CD4-positive, alpha-beta T cell treated with Interleukin-10 for 1 hour (primary cell): ENCODE measurements at regions not wholly inside any gene's neighbourhood (a gene's known extent, or its start where the extent isn't known, plus 50 kb on each side); places are given as distances from the start of the nearest gene placed in this dataset.

Experiments used
- DNase-seq: peaks from one replicate; pipeline ENCODE4 v3.0.0-alpha.2; 2020

GRCh38 chr6:167568407-167569024 lies 243.6 kb downstream of the TTLL2 start:
- no peak for DNase-seq

DNA sequence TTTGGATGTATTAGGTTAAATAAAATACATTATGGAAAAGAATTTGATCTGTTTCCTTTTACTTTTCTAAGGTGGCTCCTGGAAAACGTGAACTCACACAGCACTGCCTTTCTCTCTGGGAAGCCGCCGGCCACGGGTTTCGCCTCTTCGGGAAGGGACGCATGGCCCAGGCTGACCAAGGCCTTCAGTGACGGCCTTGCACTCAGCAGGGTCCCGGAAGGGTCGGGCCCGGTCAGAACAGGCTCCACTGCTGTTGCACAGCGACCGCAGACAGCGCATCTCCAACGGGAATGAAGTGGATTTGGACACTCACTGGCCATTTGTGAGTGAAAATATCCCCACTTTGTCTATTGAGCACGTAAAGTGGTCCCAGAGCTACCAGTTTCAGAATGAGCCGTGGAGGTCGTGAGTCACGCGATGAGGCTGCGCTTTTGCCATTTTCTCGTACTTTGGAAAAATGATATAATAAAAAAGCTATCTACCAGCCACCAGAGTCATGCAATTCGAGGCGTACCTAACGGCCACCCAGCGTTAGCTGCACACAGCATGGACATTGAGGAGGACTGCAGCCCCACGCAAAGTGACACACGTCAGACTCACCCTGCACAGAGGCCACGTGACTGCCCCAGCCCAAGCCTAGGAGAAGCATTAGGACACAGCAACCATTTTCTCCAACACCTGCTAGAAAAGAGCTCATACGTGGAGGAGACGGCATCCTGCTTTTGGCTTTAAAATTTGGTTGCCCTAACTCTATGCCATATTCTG lies 244.3 kb downstream of the TTLL2 start:
- no peak for DNase-seq

DNA sequence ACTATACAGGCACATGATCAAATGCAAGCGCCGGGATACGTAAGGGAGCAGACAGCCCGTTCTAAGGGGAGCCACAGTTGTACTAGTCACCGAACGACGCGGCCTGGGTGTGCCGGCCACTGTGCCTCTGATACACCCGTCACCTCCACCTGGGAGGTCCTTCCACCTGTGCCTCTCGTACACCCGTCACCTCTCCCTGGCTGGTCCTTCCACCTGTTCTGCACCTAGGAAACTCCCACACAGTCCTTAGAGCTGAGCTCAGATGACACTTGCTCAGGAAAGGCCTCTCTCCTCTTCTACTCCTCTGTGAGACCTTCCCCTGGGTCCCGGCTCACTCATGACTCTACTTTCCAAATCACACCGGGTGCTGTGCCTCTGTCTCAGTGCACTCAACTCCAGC lies 245.0 kb downstream of the TTLL2 start:
- DNase-seq = no peak

- DNase-seq = no peak
Measured at GRCh38 chr6:167570460-167571400, 245.8 kb downstream of the TTLL2 start.

DNA sequence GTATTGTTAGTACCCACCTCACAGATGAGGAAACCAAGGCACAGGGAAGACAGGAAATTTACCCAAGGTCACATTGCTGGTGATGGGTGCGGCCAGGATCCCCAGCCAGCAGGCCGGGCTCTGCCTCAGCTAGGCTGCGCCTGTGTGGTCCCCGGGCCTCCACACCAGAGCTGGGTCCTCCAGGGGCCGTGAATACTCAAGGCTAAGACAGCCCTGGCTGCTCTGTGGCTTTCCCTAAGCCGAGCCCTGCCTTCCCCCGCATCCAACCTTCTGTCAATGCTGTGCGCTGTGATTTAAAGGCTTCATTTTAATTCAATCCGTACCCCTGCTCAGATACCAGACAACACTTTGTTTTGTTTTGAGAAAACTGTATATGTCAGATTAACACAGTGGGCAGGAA lies 246.7 kb downstream of the TTLL2 start:
- no peak for DNase-seq

DNA sequence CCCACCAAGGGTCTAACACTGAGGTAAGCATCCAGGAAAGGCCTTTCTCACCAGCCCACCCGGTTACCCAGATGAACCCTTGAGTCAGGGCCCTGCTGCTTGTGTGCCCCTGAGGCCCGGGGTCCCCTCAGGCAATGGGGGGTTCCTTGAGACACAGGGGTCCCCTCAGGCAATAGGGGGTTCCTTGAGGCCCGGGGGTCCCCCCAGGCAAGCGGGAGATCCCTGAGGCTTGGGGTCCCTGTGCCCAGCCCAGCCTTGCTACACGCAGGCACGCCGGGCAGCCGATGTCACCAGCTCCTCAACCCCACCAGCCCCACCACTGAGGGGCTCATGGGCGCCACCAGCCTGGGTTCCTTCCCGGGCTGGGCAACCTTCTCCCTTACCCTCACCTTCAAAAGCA lies 247.2 kb downstream of the TTLL2 start:
- DNase-seq = no peak

DNA sequence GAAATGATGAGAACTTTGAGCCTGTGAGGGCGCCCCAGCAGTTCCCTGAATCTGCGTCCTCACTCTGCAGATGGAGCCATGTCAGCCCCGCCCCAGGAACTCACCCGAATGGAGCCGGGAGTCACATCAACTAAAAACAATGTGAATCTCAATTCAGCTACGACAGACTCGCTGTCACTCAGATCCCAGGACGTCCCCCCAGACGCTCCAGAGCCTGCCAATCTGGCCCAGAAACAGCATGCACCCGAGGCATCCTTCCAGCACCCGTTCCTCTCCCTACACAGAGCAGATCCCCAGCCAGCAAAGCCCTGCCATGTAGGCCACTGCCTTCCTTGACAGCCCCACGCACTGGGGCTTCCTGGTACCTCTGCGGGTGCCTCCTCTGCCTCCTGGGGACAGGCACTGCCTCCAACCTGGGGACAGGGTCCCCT lies 248.0 kb downstream of the TTLL2 start:
- no peak for DNase-seq

GRCh38 chr6:167573461-167574215 lies 248.8 kb downstream of the TTLL2 start:
- DNase-seq = no peak

DNA sequence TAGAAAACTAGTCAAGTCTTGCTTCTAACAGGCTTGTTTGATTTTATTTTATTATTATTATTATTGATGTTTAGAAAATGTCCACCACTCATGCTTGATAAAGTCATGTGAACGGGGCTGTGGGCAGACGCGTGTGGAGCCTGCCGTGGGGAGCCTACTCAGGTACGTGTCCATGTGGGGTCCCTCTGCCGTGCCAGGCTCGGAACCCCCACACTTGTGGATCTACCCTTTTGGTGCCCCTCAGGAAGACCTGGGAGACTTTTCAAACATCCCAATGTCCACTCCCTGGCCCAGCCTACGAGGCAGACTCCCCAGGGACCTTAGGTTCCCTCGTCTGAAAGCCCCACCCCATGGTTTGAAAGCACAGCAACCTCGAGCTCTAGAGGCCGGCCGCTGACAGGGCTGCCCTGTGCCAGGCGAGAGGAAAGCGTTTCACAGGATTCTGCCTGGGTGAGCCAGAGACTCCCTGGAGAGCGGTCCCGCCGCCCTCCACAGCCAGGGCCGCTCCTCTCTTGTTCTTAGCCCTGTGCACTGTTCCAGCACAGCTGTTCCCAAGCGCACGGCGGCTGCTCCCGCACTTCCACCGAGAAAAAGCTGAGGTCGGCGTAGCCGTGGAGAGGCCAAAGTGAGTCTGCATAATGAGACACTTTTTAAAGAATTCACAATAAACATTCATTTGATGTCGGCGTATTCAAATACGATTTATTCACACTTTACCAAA lies 249.7 kb downstream of the TTLL2 start:
- DNase-seq = no peak

DNA sequence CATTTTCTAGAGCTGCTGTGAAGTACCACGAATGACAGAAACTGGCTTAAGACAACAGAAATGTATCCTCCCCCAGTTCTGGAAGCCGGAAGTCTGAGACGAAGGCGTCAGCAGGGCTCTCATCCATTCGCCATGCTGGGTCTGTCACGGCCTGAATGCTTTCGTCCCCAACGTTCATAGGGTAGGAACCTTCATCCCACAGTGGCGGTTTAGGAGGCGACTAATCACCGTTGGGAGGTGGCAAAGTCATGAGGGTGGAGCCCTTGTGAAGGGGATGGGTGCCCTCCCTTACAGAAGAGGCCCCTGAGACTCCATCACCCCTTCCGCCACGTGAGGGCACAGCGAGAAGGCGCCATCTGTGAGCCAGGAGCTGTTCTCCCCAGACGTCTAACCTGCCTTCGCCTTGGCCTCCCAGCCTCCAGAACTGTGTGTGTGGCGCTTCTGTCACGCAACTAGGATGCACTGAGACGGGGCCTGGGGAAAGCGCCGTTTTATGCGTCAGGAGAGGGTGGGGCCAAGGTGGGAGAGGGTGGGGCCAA lies 250.3 kb downstream of the TTLL2 start:
- DNase-seq = no peak

DNA sequence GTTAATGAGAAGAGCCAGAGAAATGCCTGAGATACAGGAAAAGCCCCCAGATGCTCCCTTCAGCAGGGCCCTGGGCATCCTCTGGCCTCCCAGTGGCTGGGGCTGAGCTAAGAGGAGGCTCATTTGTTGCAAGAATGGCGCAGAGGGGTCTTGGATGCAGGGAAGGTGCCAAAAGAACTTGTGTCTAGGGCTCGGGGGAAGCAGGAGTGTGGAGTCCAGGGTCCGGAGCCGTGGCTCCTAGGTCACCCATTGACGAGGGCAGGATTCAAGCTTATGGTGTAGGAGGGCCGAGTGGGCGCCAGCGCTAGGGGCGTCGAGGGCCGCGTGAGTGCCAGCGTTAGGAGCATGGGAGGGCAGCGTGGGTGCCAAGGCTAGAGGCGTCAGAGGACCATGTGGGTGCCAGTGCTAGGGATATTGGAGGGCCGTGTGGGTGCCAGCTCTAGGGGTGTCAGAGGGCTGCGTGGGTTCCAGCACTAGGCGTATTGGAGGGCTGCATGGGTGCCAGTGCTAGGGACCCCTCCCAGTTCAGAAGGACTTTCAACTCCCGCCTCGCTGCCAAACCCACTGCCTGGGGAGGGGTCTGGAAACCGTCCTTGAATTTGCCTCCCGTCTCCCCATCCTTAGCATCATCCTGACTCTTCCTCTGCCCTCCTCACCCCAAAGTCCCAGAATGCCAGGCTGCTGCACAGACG lies 250.5 kb upstream of the AFDN start:
- no peak for DNase-seq

DNA sequence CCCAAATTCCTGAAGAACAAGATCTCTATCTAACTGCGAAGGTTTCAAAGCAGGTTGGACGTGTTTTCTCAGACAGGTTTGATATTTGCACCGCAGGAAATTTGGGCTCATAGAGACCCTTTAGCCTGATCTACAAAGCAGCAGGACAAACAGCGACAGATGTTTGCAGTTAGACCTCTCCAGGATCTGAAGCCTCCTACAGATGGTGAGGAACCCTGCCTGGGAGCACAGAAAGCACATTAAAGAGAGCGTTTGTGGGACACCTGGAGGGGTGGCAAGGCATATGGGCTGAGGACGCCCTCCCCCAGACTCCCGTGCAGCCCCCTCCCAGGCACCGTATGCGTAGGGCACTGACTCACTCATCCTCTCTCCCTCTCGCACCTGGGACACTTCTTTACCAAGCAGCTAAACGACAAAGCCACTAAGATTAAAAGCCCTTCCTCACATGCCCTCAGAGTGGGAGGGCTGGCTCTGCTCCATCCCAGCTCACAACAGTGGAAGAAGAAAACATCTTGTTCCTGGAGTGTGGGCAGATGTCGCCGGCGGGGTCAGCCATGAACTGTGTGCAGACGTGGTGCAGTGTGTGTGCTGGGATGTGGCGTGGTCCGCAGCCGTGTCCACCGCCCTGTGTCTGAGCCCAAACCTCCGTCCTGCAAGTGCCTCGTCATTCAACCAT lies 249.7 kb upstream of the AFDN start:
- no peak for DNase-seq

GRCh38 chr6:167577891-167578361 lies 248.8 kb upstream of the AFDN start:
- no peak for DNase-seq

GRCh38 chr6:167578371-167578901 lies 248.3 kb upstream of the AFDN start:
- no peak for DNase-seq

GRCh38 chr6:167579806-167580618 lies 246.7 kb upstream of the AFDN start:
- no peak for DNase-seq

GRCh38 chr6:167580619-167580911 lies 246.1 kb upstream of the AFDN start:
- no peak for DNase-seq

GRCh38 chr6:167581637-167582036 lies 245.1 kb upstream of the AFDN start:
- DNase-seq = no peak

DNA sequence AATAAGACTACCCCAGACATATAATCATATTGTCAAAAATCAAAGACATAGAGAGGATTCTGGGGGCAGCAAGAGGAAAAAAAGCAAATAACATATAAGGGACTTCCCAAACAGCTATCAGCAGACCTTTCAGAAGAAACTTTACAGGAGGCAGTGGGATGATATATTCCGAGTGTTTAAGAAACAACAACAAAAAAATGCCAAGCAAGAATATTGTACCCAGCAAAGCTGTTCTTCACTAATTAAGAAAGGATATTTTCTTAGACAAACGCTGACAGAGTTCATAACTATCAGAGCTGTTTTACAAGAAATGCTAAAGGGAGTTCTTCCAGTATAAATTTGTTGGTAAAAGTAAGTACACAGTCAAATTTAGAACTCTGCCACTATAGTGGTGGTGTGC lies 243.3 kb upstream of the AFDN start:
- DNase-seq = no peak

GRCh38 chr6:167588181-167588919 lies 238.4 kb upstream of the AFDN start:
- DNase-seq = no peak
